H1 (cell line): ENCODE measurements at regions not wholly inside any gene's neighbourhood (a gene's known extent, or its start where the extent isn't known, plus 50 kb on each side); places are given as distances from the start of the nearest gene placed in this dataset.

Experiments
- CTCF ChIA-PET: fragments of 300-600 bp; sonication (Branson Sonifier 250); formaldehyde crosslinking; loops from one replicate; lab custom pipeline; 2021; ENCODE audit not compliant: partially characterized antibody; lab: Charles Lee
- POLR2A ChIA-PET: fragments of 300-600 bp; sonication (Branson Sonifier 250); formaldehyde crosslinking; loops from one replicate; lab custom pipeline; 2021; ENCODE audit warnings: inconsistent platforms; ENCODE audit not compliant: partially characterized antibody; lab: Charles Lee
- DNase-seq, 2 experiments: peaks; one replicate each; pipeline versions ENCODE4 v3.0.0 to v3.0.0-alpha.2; 2010 to 2022; ENCODE audit warnings: low spot score in 2 of 2, low read depth in 1 of 2, mixed read lengths in 1 of 2
- FAIRE-seq: peaks from 2 replicates; lab custom pipeline; 2011; peaks lifted over from hg19 to GRCh38; lab: Jason Lieb, UNC
- H2AFZ ChIP-seq: 2 replicates; pipeline ENCODE4 v1.8.1; 2012; ENCODE audit warnings: low read length, inconsistent platforms
- H2AK5ac ChIP-seq: 2 replicates; pipeline ENCODE4 v1.6.1; 2013; ENCODE audit warnings: low read depth, low read length
- H2BK120ac ChIP-seq: replicated peaks from 2 replicates; pipeline ENCODE3; 2013; ENCODE audit warnings: low read depth, low read length, inconsistent platforms
- H2BK12ac ChIP-seq: 2 replicates; pipeline ENCODE4 v1.6.1; 2013; ENCODE audit warnings: low read depth, low read length
- H2BK15ac ChIP-seq: 2 replicates; pipeline ENCODE4 v1.6.1; 2013; ENCODE audit warnings: low read length
- H2BK20ac ChIP-seq: 2 replicates; pipeline ENCODE4 v1.6.1; 2013; ENCODE audit warnings: low read length
- H2BK5ac ChIP-seq: 2 replicates; pipeline ENCODE4 v1.6.1; 2013; ENCODE audit warnings: low read depth, low read length
- H3K14ac ChIP-seq: 2 replicates; pipeline ENCODE4 v1.6.1; 2013; ENCODE audit warnings: inconsistent platforms; ENCODE audit not compliant: insufficient read length
- H3K18ac ChIP-seq: 2 replicates; pipeline ENCODE4 v1.6.1; 2013; ENCODE audit warnings: low read length; ENCODE audit errors: extremely low read depth
- H3K23ac ChIP-seq: 2 replicates; pipeline ENCODE4 v1.6.1; 2013; ENCODE audit warnings: inconsistent platforms; ENCODE audit not compliant: insufficient read length
- H3K23me2 ChIP-seq: 2 replicates; pipeline ENCODE4 v1.6.1; 2013; ENCODE audit warnings: low read depth, low read length
- H3K27ac ChIP-seq: 2 replicates; pipeline ENCODE4 v1.6.1; 2011; ENCODE audit warnings: low read depth, low read length, inconsistent platforms
- H3K27me3 ChIP-seq, 4 experiments: replicated peaks in 1 of 4; 1 replicate in 1 of 4; 2 replicates in 3 of 4; pipeline versions ENCODE4 v1.6.1 to v1.8.1; 2011 to 2013; ENCODE audit warnings: low read length in 3 of 4, mild to moderate bottlenecking in 3 of 4, inconsistent platforms in 2 of 4, mixed read lengths in 2 of 4, moderate library complexity in 1 of 4; ENCODE audit not compliant: control insufficient read depth in 3 of 4, insufficient read depth in 3 of 4; ENCODE audit errors: extremely low read depth in 1 of 4
- H3K36me3 ChIP-seq, 4 experiments: 2 replicates each; pipeline versions ENCODE4 v1.6.1 to v1.8.1; 2011 to 2013; ENCODE audit warnings: mild to moderate bottlenecking in 4 of 4, low read length in 3 of 4, moderate library complexity in 2 of 4, control low read depth in 1 of 4, inconsistent platforms in 1 of 4; ENCODE audit not compliant: insufficient read depth in 4 of 4, control insufficient read depth in 2 of 4
- H3K4ac ChIP-seq: replicated peaks from 2 replicates; pipeline ENCODE3; 2013; ENCODE audit warnings: low read length, low read depth, mixed read lengths, inconsistent platforms; ENCODE audit not compliant: insufficient read length
- H3K4me1 ChIP-seq, 4 experiments: replicated peaks in 1 of 4; 1 replicate in 1 of 4; 2 replicates in 3 of 4; pipeline versions ENCODE4 v1.6.1 to v1.8.1; 2011 to 2013; ENCODE audit warnings: low read length in 3 of 4, inconsistent platforms in 2 of 4, mixed read lengths in 1 of 4; ENCODE audit not compliant: insufficient read depth in 4 of 4, control insufficient read depth in 3 of 4
- H3K4me2 ChIP-seq, 2 experiments: 2 replicates each; pipeline versions ENCODE4 v1.6.1 to v1.8.1; 2011 to 2013; ENCODE audit warnings: low read depth in 2 of 2, low read length in 2 of 2, control low read depth in 1 of 2, inconsistent platforms in 1 of 2, mild to moderate bottlenecking in 1 of 2; ENCODE audit not compliant: insufficient read depth in 1 of 2
- H3K4me3 ChIP-seq, 4 experiments: fragments of 200-600, 300-600 bp in 1 of 4; sonication (generic), shearing (Covaris generic), sonication (Bioruptor Twin) in 1 of 4; 2 replicates each; pipeline versions ENCODE4 v1.5.1 to v1.8.1; 2011 to 2016; ENCODE audit warnings: low read length in 4 of 4, low read depth in 3 of 4, control low read depth in 2 of 4, inconsistent platforms in 2 of 4, mild to moderate bottlenecking in 2 of 4, mixed read lengths in 1 of 4, moderate library complexity in 1 of 4; ENCODE audit not compliant: insufficient read depth in 2 of 4; ENCODE audit errors: extremely low read depth in 1 of 4
- H3K56ac ChIP-seq: replicated peaks from 2 replicates; pipeline ENCODE3; 2013; ENCODE audit warnings: low read depth, mild to moderate bottlenecking, mixed read lengths, low read length, inconsistent platforms; ENCODE audit not compliant: insufficient read length
- H3K79me1 ChIP-seq: 2 replicates; pipeline ENCODE4 v1.6.1; 2013; ENCODE audit warnings: low read depth, low read length, control low read depth
- H3K79me2 ChIP-seq, 2 experiments: 2 replicates each; pipeline versions ENCODE4 v1.6.1 to v1.8.1; 2012 to 2013; ENCODE audit warnings: low read length in 2 of 2, mild to moderate bottlenecking in 2 of 2, inconsistent platforms in 1 of 2; ENCODE audit not compliant: insufficient read depth in 2 of 2, control insufficient read depth in 1 of 2
- H3K9ac ChIP-seq, 4 experiments: replicated peaks in 1 of 4; 1 replicate in 1 of 4; 2 replicates in 3 of 4; pipeline versions ENCODE4 v1.6.1 to v1.8.1; 2011 to 2013; ENCODE audit warnings: low read depth in 3 of 4, low read length in 3 of 4, control low read depth in 2 of 4, mild to moderate bottlenecking in 2 of 4, moderate library complexity in 2 of 4, inconsistent platforms in 1 of 4; ENCODE audit errors: extremely low read depth in 1 of 4
- H3K9me3 ChIP-seq, 2 experiments: 2 replicates each; pipeline versions ENCODE4 v1.6.1 to v1.8.1; 2012 to 2013; ENCODE audit warnings: mild to moderate bottlenecking in 2 of 2, moderate library complexity in 2 of 2, control low read depth in 1 of 2, inconsistent platforms in 1 of 2, low read depth in 1 of 2, low read length in 1 of 2, mixed read lengths in 1 of 2; ENCODE audit not compliant: insufficient read depth in 2 of 2
- H4K20me1 ChIP-seq, 2 experiments: replicated peaks in 1 of 2; 2 replicates each; pipeline versions ENCODE3 to v1.8.1; 2011 to 2013; ENCODE audit warnings: inconsistent platforms in 2 of 2, low read length in 2 of 2, mild to moderate bottlenecking in 1 of 2; ENCODE audit not compliant: insufficient read depth in 2 of 2, control insufficient read depth in 1 of 2
- H4K5ac ChIP-seq: 2 replicates; pipeline ENCODE4 v1.6.1; 2013; ENCODE audit warnings: low read length, low read depth, mixed read lengths, inconsistent platforms; ENCODE audit not compliant: insufficient read length
- H4K8ac ChIP-seq: 2 replicates; pipeline ENCODE4 v1.8.0; 2013; ENCODE audit warnings: mild to moderate bottlenecking, moderate library complexity, low read length, inconsistent platforms; ENCODE audit not compliant: insufficient read depth; ENCODE audit errors: extremely low read depth
- H4K91ac ChIP-seq: replicated peaks from 2 replicates; pipeline ENCODE3; 2013; ENCODE audit warnings: low read length, mixed read lengths, inconsistent platforms; ENCODE audit not compliant: insufficient read length
- CREB1 ChIP-seq: IDR thresholded peaks from 2 replicates; pipeline ENCODE4 v1.6.1; 2012; ENCODE audit warnings: inconsistent platforms
- E2F6 ChIP-seq: IDR thresholded peaks from 2 replicates; pipeline ENCODE4 v1.6.1; 2012; ENCODE audit warnings: inconsistent platforms
- FOSL1 ChIP-seq: IDR thresholded peaks from 2 replicates; pipeline ENCODE4 v1.6.1; 2011; ENCODE audit warnings: mild to moderate bottlenecking, low read depth, low read length, moderate library complexity; ENCODE audit not compliant: insufficient read depth
- KDM1A ChIP-seq: fragments of 200-600, 300-600 bp; sonication (generic); IDR thresholded peaks from 2 replicates; pipeline ENCODE4 v1.7.1; 2016; ENCODE audit warnings: mild to moderate bottlenecking, low read length, borderline replicate concordance
- KDM4A ChIP-seq: IDR thresholded peaks from one replicate; pipeline ENCODE4 v1.7.1; 2012; ENCODE audit warnings: low read depth, mild to moderate bottlenecking, moderate library complexity, low read length, inconsistent platforms; ENCODE audit not compliant: severe bottlenecking
- MAX ChIP-seq: IDR thresholded peaks from 2 replicates; pipeline ENCODE4 v1.6.1; 2012; ENCODE audit warnings: inconsistent platforms
- POLR2A ChIP-seq, 2 experiments: IDR thresholded peaks; 1 replicate in 1 of 2; 2 replicates in 1 of 2; pipeline ENCODE4 v1.6.1; 2011; ENCODE audit warnings: low read depth in 2 of 2, low read length in 2 of 2, mild to moderate bottlenecking in 2 of 2; ENCODE audit errors: control extremely low read depth in 1 of 2
- POLR2AphosphoS5 ChIP-seq: IDR thresholded peaks from 2 replicates; pipeline ENCODE4 v1.6.1; 2011; ENCODE audit warnings: low read depth, low read length
- RBBP5 ChIP-seq: IDR thresholded peaks from 2 replicates; pipeline ENCODE4 v1.7.1; 2012; ENCODE audit warnings: low read depth, mild to moderate bottlenecking, inconsistent platforms, low read length, moderate library complexity, borderline replicate concordance
- RNF2 ChIP-seq: fragments of 200-900, 300-1000 bp; sonication (generic); IDR thresholded peaks from 2 replicates; pipeline ENCODE4 v1.7.1; 2016; ENCODE audit warnings: borderline replicate concordance, low read depth, mild to moderate bottlenecking, antibody characterized with exemption, low read length; ENCODE audit not compliant: poor library complexity, severe bottlenecking; ENCODE audit errors: missing control alignments
- RXRA ChIP-seq: IDR thresholded peaks from 2 replicates; pipeline ENCODE4 v1.6.1; 2011; ENCODE audit warnings: low read depth, mild to moderate bottlenecking, low read length, moderate library complexity; ENCODE audit not compliant: insufficient read depth
- SP1 ChIP-seq: IDR thresholded peaks from 2 replicates; pipeline ENCODE4 v1.6.1; 2011; ENCODE audit warnings: low read depth, low read length
- TEAD4 ChIP-seq: IDR thresholded peaks from 2 replicates; pipeline ENCODE4 v1.6.1; 2012; ENCODE audit warnings: low read depth, low read length, inconsistent platforms, mixed read lengths
- WGBS, 2 experiments: shearing (Covaris generic) in 1 of 2; methylation state at CpG; one replicate each; pipeline versions ENCODE4 v1.1.6 to v1.1.7; 2013 to 2015; ENCODE audit warnings: low lambda C conversion rate in 2 of 2, mixed read lengths in 2 of 2, inconsistent platforms in 1 of 2, low coverage in 1 of 2, missing lambda C conversion rate in 1 of 2; ENCODE audit not compliant: insufficient replicate concordance in 2 of 2, insufficient coverage in 1 of 2, insufficient read length in 1 of 2; ENCODE audit errors: extremely low coverage in 1 of 2, missing lambda C conversion rate in 1 of 2; 5-methylcytosine and 5-hydroxymethylcytosine counted together

GRCh38 chr12:30045171-30045570, 261.4 kb upstream of the TMTC1 start:
- no peaks in the 10 kb centered on the region for H3K79me1 ChIP-seq
- H2BK12ac ChIP-seq, result no peak overlapping the region
- no peak overlapping the region for H4K8ac ChIP-seq
- H3K27ac ChIP-seq, result no peak overlapping the region
- H3K4me3 ChIP-seq, result no peak overlapping the region
- H3K9me3 ChIP-seq, result no peaks in the 10 kb centered on the region
- H3K79me2 ChIP-seq, result no peaks in the 10 kb centered on the region
- H2AFZ ChIP-seq, result no peak overlapping the region
- no peaks in the 10 kb centered on the region for H3K36me3 ChIP-seq
- no peak overlapping the region for H3K4me2 ChIP-seq
- no peak overlapping the region for H4K91ac ChIP-seq
- no peaks in the 10 kb centered on the region for H4K20me1 ChIP-seq
- H3K9ac ChIP-seq, result no peak overlapping the region
- no peak overlapping the region for H3K14ac ChIP-seq
- no peak overlapping the region for H3K4ac ChIP-seq
- FAIRE-seq (no peak), DNase-seq (no peak)
- H2BK120ac ChIP-seq, result no peak overlapping the region
- H3K18ac ChIP-seq, result no peak overlapping the region
- H3K23ac ChIP-seq, result no peak overlapping the region
- H2BK5ac ChIP-seq, result no peak overlapping the region
- no peak overlapping the region for H2BK15ac ChIP-seq
- ChIA-PET CTCF (no interaction called here), POLR2A (no interaction called here)
- no peak overlapping the region for H4K5ac ChIP-seq
- 88% methylated on average over 1 of the region's 1 CpG; no CpG with 5 or more reads in 1 of the 2 experiments for WGBS, 2 experiments
- TF ChIP-seq KDM1A, result no peak
- TF ChIP-seq KDM4A, result no peak
- TF ChIP-seq POLR2AphosphoS5, result no peak
- TF ChIP-seq TEAD4, result no peak
- no peak for TF ChIP-seq E2F6
- TF ChIP-seq FOSL1, result no peak
- no peak for TF ChIP-seq RXRA
- no peak for TF ChIP-seq SP1
- TF ChIP-seq MAX, result no peak
- TF ChIP-seq POLR2A (IDR thresholded peaks at IDR 0.05; ENCODE audit: control extremely low read depth in 1 of 2, low read depth in 2 of 2, low read length in 2 of 2), result no peak
- no peak for TF ChIP-seq RBBP5
- no peak for TF ChIP-seq CREB1
- TF ChIP-seq RNF2, result no peak
- no peak overlapping the region for H2AK5ac ChIP-seq
- no peak overlapping the region for H2BK20ac ChIP-seq
- H3K56ac ChIP-seq, result no peak overlapping the region
- H3K27me3 ChIP-seq, result no peaks in the 10 kb centered on the region
- no peaks in the 10 kb centered on the region for H3K23me2 ChIP-seq
- H3K4me1 ChIP-seq, result peaks cover 0 to 6% (median 2%) of the 10 kb centered on the region in 4 experiments; a peak in 2 of 7 replicates
